MCF 10A (cell line): ENCODE measurements at regions not wholly inside any gene's neighbourhood (a gene's known extent, or its start where the extent isn't known, plus 50 kb on each side); places are given as distances from the start of the nearest gene placed in this dataset.

ENCODE experiments used
- BruUV-seq: library from RNA; stranded (reverse); fragments of 400-500 nt; replicated peaks from 2 replicates; lab custom pipeline; 2021; lab: Mats Ljungman, UMichigan
- CTCF ChIA-PET: fragments of 300-600 bp; sonication (Branson Sonifier 250); formaldehyde crosslinking; extraction: SDS; loops from one replicate; lab custom pipeline; 2021; ENCODE audit warnings: antibody characterized with exemption, inconsistent platforms; lab: Yijun Ruan, JAX
- POLR2A ChIA-PET: fragments of 300-600, 350-650 bp; sonication (Branson Sonifier 250); formaldehyde crosslinking; extraction: SDS; loops from one replicate; lab custom pipeline; 2020; ENCODE audit warnings: antibody characterized with exemption, inconsistent platforms; lab: Yijun Ruan, JAX
- DNase-seq: peaks from one replicate; pipeline ENCODE4 v3.0.0-alpha.2; 2018; ENCODE audit not compliant: unreplicated experiment
- H3K27ac Mint-ChIP-seq: one replicate; pipeline ENCODE4 v1.8.0; 2022; ENCODE audit warnings: mild to moderate bottlenecking, low read depth, mixed read lengths; ENCODE audit not compliant: unreplicated experiment
- H3K27me3 Mint-ChIP-seq: one replicate; pipeline ENCODE4 v1.8.0; 2022; ENCODE audit warnings: mixed read lengths; ENCODE audit not compliant: insufficient read depth, unreplicated experiment
- H3K36me3 Mint-ChIP-seq: one replicate; pipeline ENCODE4 v1.8.0; 2022; ENCODE audit warnings: mild to moderate bottlenecking, moderate library complexity, mixed read lengths; ENCODE audit not compliant: insufficient read depth, unreplicated experiment
- H3K4me1 Mint-ChIP-seq: one replicate; pipeline ENCODE4 v1.8.0; 2022; ENCODE audit warnings: mixed read lengths; ENCODE audit not compliant: insufficient read depth, unreplicated experiment
- H3K4me3 Mint-ChIP-seq: one replicate; pipeline ENCODE4 v1.8.0; 2022; ENCODE audit warnings: mild to moderate bottlenecking, moderate library complexity, mixed read lengths; ENCODE audit not compliant: unreplicated experiment
- H3K9me3 Mint-ChIP-seq: one replicate; pipeline ENCODE4 v1.8.0; 2022; ENCODE audit warnings: mixed read lengths; ENCODE audit not compliant: unreplicated experiment
- CTCF ChIP-seq: fragments of 200-600 bp; IDR thresholded peaks from one replicate; pipeline ENCODE4 v1.8.0; 2022; ENCODE audit warnings: antibody characterized with exemption, mild to moderate bottlenecking; ENCODE audit not compliant: unreplicated experiment
- intact Hi-C: fragments of 100-400 bp; cut with micrococcal nuclease; formaldehyde crosslinking; loops from 2 replicates; pipeline ENCODE4 v1.14.1; 2022

GRCh38 chr3:161568671-161569070, 72.1 kb downstream of the OTOL1 start:
- POLR2A ChIA-PET, result no interaction called here
- Mint-ChIP-seq H3K4me1 (no peaks in the 10 kb centered on the region), H3K9me3 (no peaks in the 10 kb centered on the region), H3K4me3 (no peak overlapping the region), H3K36me3 (no peaks in the 10 kb centered on the region), H3K27ac (no peak overlapping the region), H3K27me3 (no peaks in the 10 kb centered on the region)
- CTCF ChIA-PET, result interaction anchor here (0.6 to 1.4 kb wide), 3 partner anchors 10 to 1115 kb away, joined by 3 to 4 read pairs (median 3); no protein-coding TSS in a partner anchor
- BruUV-seq, result no TSS peak
- DNase-seq, result no peak
- intact Hi-C loops, result loop anchor here (10.0 kb wide), 1 partner anchor 216 kb away; no protein-coding TSS in a partner anchor
- no peak for TF ChIP-seq CTCF

- Mint-ChIP-seq H3K9me3 (no peaks in the 10 kb centered on the region), H3K4me1 (peaks cover 6% of the 10 kb centered on the region), H3K4me3 (no peak overlapping the region), H3K27me3 (no peaks in the 10 kb centered on the region), H3K36me3 (no peaks in the 10 kb centered on the region), H3K27ac (no peak overlapping the region)
- CTCF ChIA-PET, result interaction anchor here (0.6 kb wide), 1 partner anchor 16 kb away, joined by 3 read pairs; no protein-coding TSS in a partner anchor
- POLR2A ChIA-PET, result no interaction called here
- no peak for TF ChIP-seq CTCF
- DNase-seq, result no peak
- BruUV-seq, result no TSS peak
- intact Hi-C loops, result no loop called here
Measured at GRCh38 chr3:161571951-161572350, 75.3 kb downstream of the OTOL1 start.

- BruUV-seq, result no TSS peak
- Mint-ChIP-seq H3K9me3 (no peaks in the 10 kb centered on the region), H3K4me3 (no peak overlapping the region), H3K36me3 (no peaks in the 10 kb centered on the region), H3K27ac (no peak overlapping the region), H3K27me3 (no peaks in the 10 kb centered on the region), H3K4me1 (peaks cover 6% of the 10 kb centered on the region)
- no peak for TF ChIP-seq CTCF
- DNase-seq, result no peak
- intact Hi-C loops, result no loop called here
- ChIA-PET CTCF (interaction anchor here (0.7 kb wide), 3 partner anchors 245 to 1885 kb away, joined by 3 to 5 read pairs (median 4); no protein-coding TSS in a partner anchor), POLR2A (no interaction called here)
Measured at GRCh38 chr3:161573136-161573535, 76.5 kb downstream of the OTOL1 start.

GRCh38 chr3:161575901-161576300, 79.3 kb downstream of the OTOL1 start:
- no peak for TF ChIP-seq CTCF
- no TSS peak for BruUV-seq
- intact Hi-C loops, result no loop called here

More at GRCh38 chr3:161575901-161576300, 79.3 kb downstream of the OTOL1 start:
- H3K36me3 Mint-ChIP-seq, result no peaks in the 10 kb centered on the region
- no peak overlapping the region for H3K4me3 Mint-ChIP-seq
- H3K27ac Mint-ChIP-seq, result no peak overlapping the region
- H3K4me1 Mint-ChIP-seq, result peaks cover 6% of the 10 kb centered on the region
- no peaks in the 10 kb centered on the region for H3K27me3 Mint-ChIP-seq
- CTCF ChIA-PET, result no interaction called here
- H3K9me3 Mint-ChIP-seq, result no peaks in the 10 kb centered on the region
- DNase-seq, result no peak
- POLR2A ChIA-PET, result no interaction called here
